PC-9 (cell line): ENCODE measurements at regions not wholly inside any gene's neighbourhood (a gene's known extent, or its start where the extent isn't known, plus 50 kb on each side); places are given as distances from the start of the nearest gene placed in this dataset.

Experiments used
- CTCF ChIP-seq: fragments of 200-600 bp; sonication (generic); conservative IDR thresholded peaks from 2 replicates; pipeline ENCODE4 v1.6.1; 2017; ENCODE audit warnings: mixed run types, antibody characterized with exemption, mild to moderate bottlenecking, moderate library complexity
- EZH2 ChIP-seq: fragments of 200-600 bp; sonication (generic); IDR thresholded peaks from 2 replicates; pipeline ENCODE4 v1.8.0; 2017; ENCODE audit warnings: antibody characterized with exemption, low read depth

- no peak for TF ChIP-seq CTCF
- TF ChIP-seq EZH2 = no peak
Measured at GRCh38 chr1:170356585-170356984, 175.4 kb upstream of the GORAB start.
